ENCODE measurements at regions not wholly inside any gene's neighbourhood (a gene's known extent, or its start where the extent isn't known, plus 50 kb on each side); places are given as distances from the start of the nearest gene placed in this dataset.

DNA sequence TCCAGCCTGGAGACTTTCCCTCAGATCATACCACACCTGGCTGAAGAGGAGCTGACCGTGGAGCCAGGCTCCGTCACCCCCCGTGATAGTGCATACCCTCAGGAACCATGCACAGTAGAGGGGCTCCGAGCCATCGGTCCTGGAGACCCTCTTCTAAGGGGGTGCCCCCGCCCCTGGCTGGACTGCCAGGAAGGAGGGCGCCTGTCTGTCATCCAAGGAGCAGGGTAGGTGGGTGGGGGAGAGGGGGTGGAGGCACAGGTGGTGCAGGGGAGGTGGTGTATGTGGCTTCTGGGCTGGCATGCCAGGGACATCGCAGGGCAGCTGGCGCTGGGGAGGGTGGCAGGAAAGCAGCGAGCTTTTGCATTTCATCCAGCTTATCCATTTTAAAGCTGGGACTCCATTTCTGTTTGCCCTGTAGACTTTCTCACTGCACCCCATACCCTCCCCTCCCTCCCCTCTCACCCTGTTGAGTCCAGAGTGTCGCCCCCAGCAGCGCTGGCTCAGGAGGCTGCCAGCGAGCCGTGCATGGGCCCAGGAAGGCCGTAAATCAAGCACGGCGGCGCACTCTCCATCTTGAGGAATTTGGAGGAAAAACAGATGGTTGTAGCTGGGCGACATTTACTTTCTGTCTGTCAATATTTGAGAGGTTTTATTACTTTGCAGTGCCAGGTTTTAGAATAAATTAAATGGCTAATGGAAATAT lies 56.2 kb upstream of the HS6ST1 start:
- Histone ChIP-seq H3K9me3 (ENCODE audit: low read depth) (no peaks in the 10 kb centered on the region), H3F3A (ENCODE audit: low read depth) (peaks cover 17% of the 10 kb centered on the region), H3K4me1 (peaks cover 23% of the 10 kb centered on the region), H3K79me2 (ENCODE audit: low read depth) (no peaks in the 10 kb centered on the region), H3K27me3 (no peaks in the 10 kb centered on the region), H3K36me3 (no peaks in the 10 kb centered on the region), H3K27ac (no peak overlapping the region), H4K20me1 (ENCODE audit: low read depth) (no peaks in the 10 kb centered on the region), H2AFZ (replicated peaks) (no peak overlapping the region), H3K4me2 (no peak overlapping the region), H3K9ac (no peak overlapping the region), H3K4me3 (no peak overlapping the region)
- Mint-ChIP-seq H3K9me3 (no peaks in the 10 kb centered on the region), H3K27me3 (ENCODE audit: insufficient read depth, low read depth) (peaks cover 11% of the 10 kb centered on the region), H3K4me3 (no peak overlapping the region), H3K36me3 (no peaks in the 10 kb centered on the region), H3K27ac (no peak overlapping the region), H3K4me1 (peaks cover 48% of the 10 kb centered on the region)
- no peak for DNase-seq (ENCODE audit: low spot score)
- TF ChIP-seq, protein P1, sequence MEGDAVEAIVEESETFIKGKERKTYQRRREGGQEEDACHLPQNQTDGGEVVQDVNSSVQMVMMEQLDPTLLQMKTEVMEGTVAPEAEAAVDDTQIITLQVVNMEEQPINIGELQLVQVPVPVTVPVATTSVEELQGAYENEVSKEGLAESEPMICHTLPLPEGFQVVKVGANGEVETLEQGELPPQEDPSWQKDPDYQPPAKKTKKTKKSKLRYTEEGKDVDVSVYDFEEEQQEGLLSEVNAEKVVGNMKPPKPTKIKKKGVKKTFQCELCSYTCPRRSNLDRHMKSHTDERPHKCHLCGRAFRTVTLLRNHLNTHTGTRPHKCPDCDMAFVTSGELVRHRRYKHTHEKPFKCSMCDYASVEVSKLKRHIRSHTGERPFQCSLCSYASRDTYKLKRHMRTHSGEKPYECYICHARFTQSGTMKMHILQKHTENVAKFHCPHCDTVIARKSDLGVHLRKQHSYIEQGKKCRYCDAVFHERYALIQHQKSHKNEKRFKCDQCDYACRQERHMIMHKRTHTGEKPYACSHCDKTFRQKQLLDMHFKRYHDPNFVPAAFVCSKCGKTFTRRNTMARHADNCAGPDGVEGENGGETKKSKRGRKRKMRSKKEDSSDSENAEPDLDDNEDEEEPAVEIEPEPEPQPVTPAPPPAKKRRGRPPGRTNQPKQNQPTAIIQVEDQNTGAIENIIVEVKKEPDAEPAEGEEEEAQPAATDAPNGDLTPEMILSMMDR (IDR thresholded peaks at IDR 0.05), result no peak
- no peak for TF ChIP-seq EZH2 (IDR thresholded peaks at IDR 0.05)
- TF ChIP-seq EZH2phosphoT487 (IDR thresholded peaks at IDR 0.05), result no peak

DNA sequence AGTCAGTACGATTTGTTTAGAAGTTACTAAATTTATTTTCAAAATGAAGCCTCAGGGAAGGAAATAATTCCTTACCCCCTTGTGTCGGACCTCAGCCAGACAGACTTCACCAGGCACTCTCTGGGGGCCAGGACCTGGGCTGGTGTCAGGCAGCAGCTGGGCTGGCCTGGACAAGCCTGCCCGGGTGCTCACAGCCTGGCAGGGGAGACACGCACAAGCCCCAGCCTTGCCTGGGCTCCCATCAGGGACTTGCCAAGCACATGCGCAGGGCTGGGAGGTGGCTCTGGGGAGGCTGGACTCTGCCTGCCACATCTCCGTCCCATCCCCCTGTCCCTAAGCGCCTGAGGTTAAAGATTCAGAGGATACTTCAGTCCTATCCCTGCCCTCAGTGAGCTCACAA lies 56.8 kb upstream of the HS6ST1 start:
- no peak for DNase-seq (ENCODE audit: low spot score)
- H4K20me1 ChIP-seq (ENCODE audit: low read depth), result no peaks in the 10 kb centered on the region
- TF ChIP-seq, protein P1 (IDR thresholded peaks at IDR 0.05), result no peak
- no peak for TF ChIP-seq EZH2phosphoT487 (IDR thresholded peaks at IDR 0.05)
- no peak for TF ChIP-seq EZH2 (IDR thresholded peaks at IDR 0.05)
- peaks cover 13% of the 10 kb centered on the region for H3F3A ChIP-seq (ENCODE audit: low read depth)
- no peak overlapping the region for H2AFZ ChIP-seq (replicated peaks)
- Mint-ChIP-seq H3K4me3 (no peak overlapping the region), H3K27me3 (ENCODE audit: insufficient read depth, low read depth) (peaks cover 11% of the 10 kb centered on the region), H3K36me3 (no peaks in the 10 kb centered on the region), H3K27ac (no peak overlapping the region), H3K4me1 (peaks cover 47% of the 10 kb centered on the region), H3K9me3 (no peaks in the 10 kb centered on the region)
- H3K4me1 ChIP-seq, result peaks cover 26% of the 10 kb centered on the region
- H3K4me2 ChIP-seq, result no peak overlapping the region
- H3K79me2 ChIP-seq (ENCODE audit: low read depth), result no peaks in the 10 kb centered on the region
- H3K27ac ChIP-seq, result no peak overlapping the region
- no peaks in the 10 kb centered on the region for H3K36me3 ChIP-seq
- no peak overlapping the region for H3K4me3 ChIP-seq
- no peaks in the 10 kb centered on the region for H3K9me3 ChIP-seq (ENCODE audit: low read depth)
- no peak overlapping the region for H3K9ac ChIP-seq
- H3K27me3 ChIP-seq, result no peaks in the 10 kb centered on the region

DNA sequence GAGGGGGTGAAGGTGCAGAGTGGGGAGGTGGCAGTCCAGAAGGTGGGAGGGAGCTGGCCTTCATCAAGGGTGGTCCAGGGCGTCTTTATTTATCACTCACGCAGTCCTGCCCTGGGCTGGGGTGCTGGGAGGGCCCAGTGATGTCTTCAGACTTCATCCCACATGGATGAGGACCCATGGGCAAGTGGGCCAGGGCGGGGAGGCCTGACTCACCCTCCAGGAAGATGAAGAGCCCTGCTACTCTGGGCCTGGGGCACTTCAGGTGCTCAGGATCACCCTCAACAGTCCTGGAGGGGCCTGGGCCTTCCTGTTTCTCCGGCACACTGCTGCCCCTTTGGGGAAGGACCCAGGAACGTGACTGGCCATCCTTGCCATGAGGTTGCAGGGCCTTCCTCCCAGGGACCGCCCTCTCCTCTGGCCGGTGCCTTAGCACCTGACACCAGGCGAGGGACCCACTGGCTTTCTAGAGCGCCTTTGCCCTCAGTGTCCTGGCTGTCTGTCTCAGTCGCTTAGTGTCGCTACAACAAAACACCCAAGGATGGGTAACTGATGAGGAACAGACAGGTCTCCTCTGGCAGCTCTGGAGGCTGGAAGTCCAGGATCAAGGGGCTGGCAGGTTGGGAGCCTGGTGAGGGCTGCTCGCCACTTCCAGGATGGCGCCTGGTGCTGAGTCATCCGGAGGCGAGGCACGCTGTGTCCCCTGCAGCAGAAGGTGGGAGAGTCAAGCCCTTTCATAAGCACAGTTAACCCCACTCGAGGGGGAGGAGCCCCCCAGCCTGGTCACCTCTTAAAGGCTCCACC lies 57.8 kb upstream of the HS6ST1 start:
- Histone ChIP-seq H2AFZ (replicated peaks) (no peak overlapping the region), H3K9me3 (ENCODE audit: low read depth) (no peaks in the 10 kb centered on the region), H3F3A (ENCODE audit: low read depth) (peaks cover 13% of the 10 kb centered on the region), H3K36me3 (no peaks in the 10 kb centered on the region), H3K79me2 (ENCODE audit: low read depth) (no peaks in the 10 kb centered on the region), H3K27me3 (no peaks in the 10 kb centered on the region), H3K4me1 (peaks cover 33% of the 10 kb centered on the region), H3K27ac (no peak overlapping the region), H4K20me1 (ENCODE audit: low read depth) (no peaks in the 10 kb centered on the region), H3K9ac (no peak overlapping the region), H3K4me2 (no peak overlapping the region), H3K4me3 (no peak overlapping the region)
- Mint-ChIP-seq H3K27me3 (ENCODE audit: insufficient read depth, low read depth) (peaks cover 13% of the 10 kb centered on the region), H3K9me3 (no peaks in the 10 kb centered on the region), H3K4me3 (no peak overlapping the region), H3K4me1 (peaks cover 47% of the 10 kb centered on the region), H3K36me3 (no peaks in the 10 kb centered on the region), H3K27ac (peak overlapping the region; percentile 66)
- DNase-seq (ENCODE audit: low spot score), result no peak
- TF ChIP-seq EZH2 (IDR thresholded peaks at IDR 0.05) (no peak), EZH2phosphoT487 (IDR thresholded peaks at IDR 0.05) (no peak)
- TF ChIP-seq, protein P1 (IDR thresholded peaks at IDR 0.05), result no peak

Measured in neural progenitor cell (in vitro differentiated cells).